Trophoblast cell (in vitro differentiated cells and primary cell): ENCODE measurements at regions not wholly inside any gene's neighbourhood (a gene's known extent, or its start where the extent isn't known, plus 50 kb on each side); places are given as distances from the start of the nearest gene placed in this dataset.
"Not testable (repeated sequence)": the region's sequence is repeated elsewhere in the genome, so short reads cannot be mapped to it uniquely, and the experiment has no call there.

Experiments
- DNase-seq, 2 donors: peaks; one replicate each; pipeline ENCODE4 v3.0.0-alpha.2; 2016
- H2AFZ ChIP-seq: 2 replicates; pipeline ENCODE4 v1.6.1; 2013; ENCODE audit warnings: low read length, moderate library complexity, mild to moderate bottlenecking; ENCODE audit not compliant: insufficient read depth, poor library complexity
- H2AK5ac ChIP-seq: 2 replicates; pipeline ENCODE4 v1.6.1; 2013; ENCODE audit warnings: mild to moderate bottlenecking, low read length
- H2BK120ac ChIP-seq: 2 replicates; pipeline ENCODE4 v1.6.1; 2013; ENCODE audit warnings: low read length, mild to moderate bottlenecking, moderate library complexity; ENCODE audit not compliant: insufficient read depth, poor library complexity
- H2BK12ac ChIP-seq: 2 replicates; pipeline ENCODE4 v1.6.1; 2013; ENCODE audit warnings: mild to moderate bottlenecking, low read length, moderate library complexity
- H2BK5ac ChIP-seq: 2 replicates; pipeline ENCODE4 v1.6.1; 2013; ENCODE audit warnings: low read length, low read depth, moderate library complexity, mild to moderate bottlenecking; ENCODE audit not compliant: poor library complexity
- H3K14ac ChIP-seq: 2 replicates; pipeline ENCODE4 v1.6.1; 2013; ENCODE audit warnings: mild to moderate bottlenecking, low read length
- H3K18ac ChIP-seq: 2 replicates; pipeline ENCODE4 v1.6.1; 2013; ENCODE audit warnings: mild to moderate bottlenecking, low read length
- H3K23ac ChIP-seq: 2 replicates; pipeline ENCODE4 v1.6.1; 2013; ENCODE audit warnings: low read length
- H3K27ac ChIP-seq: 2 replicates; pipeline ENCODE4 v1.5.1; 2013; ENCODE audit warnings: low read depth, mild to moderate bottlenecking, inconsistent platforms, low read length, moderate library complexity
- H3K27me3 ChIP-seq: 2 replicates; pipeline ENCODE4 v1.6.1; 2013; ENCODE audit warnings: inconsistent platforms, mild to moderate bottlenecking, low read length, moderate library complexity; ENCODE audit not compliant: insufficient read depth
- H3K36me3 ChIP-seq, 2 experiments: 1 replicate in 1 of 2; 2 replicates in 1 of 2; pipeline ENCODE4 v1.6.1; 2013; ENCODE audit warnings: low read length in 2 of 2, mild to moderate bottlenecking in 2 of 2, moderate library complexity in 1 of 2; ENCODE audit not compliant: insufficient read depth in 2 of 2, control insufficient read depth in 1 of 2
- H3K4ac ChIP-seq: 2 replicates; pipeline ENCODE4 v1.6.1; 2013; ENCODE audit warnings: low read depth, mild to moderate bottlenecking, low read length, moderate library complexity
- H3K4me1 ChIP-seq, 2 experiments: 1 replicate in 1 of 2; 2 replicates in 1 of 2; pipeline ENCODE4 v1.6.1; 2013; ENCODE audit warnings: low read length in 2 of 2, mild to moderate bottlenecking in 2 of 2, moderate library complexity in 1 of 2; ENCODE audit not compliant: insufficient read depth in 2 of 2, control insufficient read depth in 1 of 2
- H3K4me2 ChIP-seq: 2 replicates; pipeline ENCODE4 v1.6.1; 2013; ENCODE audit warnings: inconsistent platforms, mild to moderate bottlenecking, low read length, moderate library complexity
- H3K4me3 ChIP-seq: 2 replicates; pipeline ENCODE4 v1.5.1; 2013; ENCODE audit warnings: mild to moderate bottlenecking, low read depth, low read length, inconsistent platforms
- H3K79me1 ChIP-seq: one replicate; pipeline ENCODE4 v1.6.1; 2013; ENCODE audit warnings: low read length
- H3K79me2 ChIP-seq: 2 replicates; pipeline ENCODE4 v1.6.1; 2013; ENCODE audit warnings: low read length, mild to moderate bottlenecking; ENCODE audit not compliant: control insufficient read depth, insufficient read depth, poor library complexity
- H3K9ac ChIP-seq: 2 replicates; pipeline ENCODE4 v1.6.1; 2013; ENCODE audit warnings: mild to moderate bottlenecking, low read length
- H3K9me3 ChIP-seq: 2 replicates; pipeline ENCODE4 v1.6.1; 2013; ENCODE audit warnings: low read depth, mild to moderate bottlenecking, control low read depth, inconsistent platforms, low read length; ENCODE audit not compliant: insufficient read depth
- H4K12ac ChIP-seq: 2 replicates; pipeline ENCODE4 v1.6.1; 2013; ENCODE audit warnings: low read depth, mild to moderate bottlenecking, low read length, moderate library complexity
- H4K8ac ChIP-seq: 2 replicates; pipeline ENCODE4 v1.6.1; 2013; ENCODE audit warnings: low read depth, mild to moderate bottlenecking, low read length, moderate library complexity
- H4K91ac ChIP-seq: one replicate; pipeline ENCODE4 v1.6.1; 2013; ENCODE audit warnings: low read depth, mild to moderate bottlenecking, low read length, moderate library complexity
- WGBS: extraction: QIAGEN DNeasy Blood & Tissue Kit; methylation state at CpG from one replicate; pipeline ENCODE4 v1.1.7; 2013; ENCODE audit warnings: missing lambda C conversion rate; ENCODE audit not compliant: insufficient read length, insufficient coverage; ENCODE audit errors: extremely low coverage; 5-methylcytosine and 5-hydroxymethylcytosine counted together

- H3K14ac ChIP-seq, H2AK5ac ChIP-seq, H2BK120ac ChIP-seq, H4K12ac ChIP-seq, H3K79me1 ChIP-seq, H4K91ac ChIP-seq, H3K23ac ChIP-seq, H3K36me3 ChIP-seq, H3K18ac ChIP-seq, H3K4me2 ChIP-seq, H3K79me2 ChIP-seq, H3K4ac ChIP-seq, H3K27me3 ChIP-seq, H2AFZ ChIP-seq, H2BK5ac ChIP-seq, H4K8ac ChIP-seq, H3K9me3 ChIP-seq, H3K4me1 ChIP-seq, DNase-seq, H3K9ac ChIP-seq, H3K4me3 ChIP-seq, H2BK12ac ChIP-seq, H3K27ac ChIP-seq: not testable (repeated sequence)
- WGBS, result no CpG with 5 or more reads among the region's 31 CpGs
Observed at GRCh38 chrX:45503787-45504362, 303.2 kb upstream of the DIPK2B start.

- H2BK5ac ChIP-seq, result no peak overlapping the region
- peaks cover 0 to 2% of the 10 kb centered on the region in 2 experiments for H3K36me3 ChIP-seq
- no peak overlapping the region for H2BK12ac ChIP-seq
- no peaks in the 10 kb centered on the region for H3K79me1 ChIP-seq
- H3K23ac ChIP-seq, result no peak overlapping the region
- no peak overlapping the region for H2BK120ac ChIP-seq
- no peak overlapping the region for H3K9ac ChIP-seq
- DNase-seq, result no peak
- H3K4me1 ChIP-seq, result no peaks in the 10 kb centered on the region
- H3K27ac ChIP-seq, result no peak overlapping the region
- no peaks in the 10 kb centered on the region for H3K79me2 ChIP-seq
- H3K4me3 ChIP-seq, result no peak overlapping the region
- H3K14ac ChIP-seq, result no peak overlapping the region
- H3K9me3 ChIP-seq, result no peaks in the 10 kb centered on the region
- no peaks in the 10 kb centered on the region for H3K27me3 ChIP-seq
- H2AK5ac ChIP-seq, result no peak overlapping the region
- no peak overlapping the region for H3K4me2 ChIP-seq
- no CpG with 5 or more reads among the region's 2 CpGs for WGBS
- H4K91ac ChIP-seq, result no peak overlapping the region
- H4K12ac ChIP-seq, result no peak overlapping the region
- no peak overlapping the region for H4K8ac ChIP-seq
- H3K18ac ChIP-seq, result no peak overlapping the region
- no peak overlapping the region for H2AFZ ChIP-seq
- no peak overlapping the region for H3K4ac ChIP-seq
Observed at GRCh38 chrX:45502396-45502795, 301.7 kb upstream of the DIPK2B start.

- Histone ChIP-seq H3K79me2 (no peaks in the 10 kb centered on the region), H4K12ac (no peak overlapping the region), H3K79me1 (no peaks in the 10 kb centered on the region), H4K91ac (no peak overlapping the region), H3K9me3 (no peaks in the 10 kb centered on the region), H2BK120ac (no peak overlapping the region), H3K4me1 (no peaks in the 10 kb centered on the region), H2BK5ac (no peak overlapping the region), H3K36me3 (no peaks in the 10 kb centered on the region), H3K4me2 (no peak overlapping the region), H3K9ac (no peak overlapping the region), H3K4me3 (no peak overlapping the region), H2BK12ac (no peak overlapping the region), H3K14ac (no peak overlapping the region), H3K27ac (no peak overlapping the region), H3K27me3 (no peaks in the 10 kb centered on the region), H3K23ac (no peak overlapping the region), H4K8ac (no peak overlapping the region), H2AK5ac (no peak overlapping the region), H3K18ac (no peak overlapping the region), H3K4ac (no peak overlapping the region), H2AFZ (no peak overlapping the region)
- WGBS, result no CpG with 5 or more reads among the region's 3 CpGs
- DNase-seq, result no peak
Observed at GRCh38 chrX:45497290-45497689, 296.6 kb upstream of the DIPK2B start.

GRCh38 chrX:45485719-45486118 lies 285.0 kb upstream of the DIPK2B start:
- Histone ChIP-seq H3K79me2 (no peaks in the 10 kb centered on the region), H2AK5ac (no peak overlapping the region), H2AFZ (no peak overlapping the region), H3K36me3 (no peaks in the 10 kb centered on the region), H3K14ac (no peak overlapping the region), H4K8ac (no peak overlapping the region), H2BK12ac (no peak overlapping the region), H3K27ac (no peak overlapping the region), H3K18ac (no peak overlapping the region), H3K4ac (no peak overlapping the region), H3K27me3 (no peaks in the 10 kb centered on the region), H4K91ac (no peak overlapping the region), H3K9me3 (no peaks in the 10 kb centered on the region), H3K23ac (no peak overlapping the region), H3K79me1 (no peaks in the 10 kb centered on the region), H4K12ac (no peak overlapping the region), H2BK120ac (no peak overlapping the region), H3K9ac (no peak overlapping the region), H3K4me2 (no peak overlapping the region), H2BK5ac (no peak overlapping the region), H3K4me3 (no peak overlapping the region), H3K4me1 (no peaks in the 10 kb centered on the region)
- no CpG with 5 or more reads among the region's 1 CpG for WGBS
- DNase-seq, result peak in 1 of 2 donors; percentile 22
